PC-9 (cell line): ENCODE measurements at regions not wholly inside any gene's neighbourhood (a gene's known extent, or its start where the extent isn't known, plus 50 kb on each side); places are given as distances from the start of the nearest gene placed in this dataset.

Source experiments
- CTCF ChIP-seq: fragments of 200-600 bp; sonication (generic); conservative IDR thresholded peaks from 2 replicates; pipeline ENCODE4 v1.6.1; 2017; ENCODE audit warnings: mixed run types, antibody characterized with exemption, mild to moderate bottlenecking, moderate library complexity
- EZH2 ChIP-seq: fragments of 200-600 bp; sonication (generic); IDR thresholded peaks from 2 replicates; pipeline ENCODE4 v1.8.0; 2017; ENCODE audit warnings: antibody characterized with exemption, low read depth

DNA sequence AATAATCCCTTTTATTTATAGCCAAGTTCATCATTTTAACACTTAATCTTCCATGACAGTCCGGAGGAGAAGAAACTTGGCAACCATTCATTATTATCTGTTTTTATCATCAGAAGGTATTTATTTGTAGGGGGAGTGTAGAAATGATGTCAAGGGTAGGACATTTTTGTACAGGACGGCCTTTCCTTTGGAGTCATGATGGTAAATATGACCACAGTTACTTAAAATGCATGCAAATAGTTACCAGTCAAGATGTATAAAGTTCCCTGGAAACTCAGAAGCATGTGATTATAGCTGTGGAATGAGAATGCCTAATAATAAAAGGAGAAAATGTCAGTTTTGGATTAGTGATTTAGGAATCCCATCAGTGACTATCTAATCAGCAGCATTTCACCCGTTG, 183.1 kb upstream of the PRPS1L1 start:
- TF ChIP-seq CTCF (no peak), EZH2 (no peak)
